ENCODE measurements at regions not wholly inside any gene's neighbourhood (a gene's known extent, or its start where the extent isn't known, plus 50 kb on each side); places are given as distances from the start of the nearest gene placed in this dataset.

DNA sequence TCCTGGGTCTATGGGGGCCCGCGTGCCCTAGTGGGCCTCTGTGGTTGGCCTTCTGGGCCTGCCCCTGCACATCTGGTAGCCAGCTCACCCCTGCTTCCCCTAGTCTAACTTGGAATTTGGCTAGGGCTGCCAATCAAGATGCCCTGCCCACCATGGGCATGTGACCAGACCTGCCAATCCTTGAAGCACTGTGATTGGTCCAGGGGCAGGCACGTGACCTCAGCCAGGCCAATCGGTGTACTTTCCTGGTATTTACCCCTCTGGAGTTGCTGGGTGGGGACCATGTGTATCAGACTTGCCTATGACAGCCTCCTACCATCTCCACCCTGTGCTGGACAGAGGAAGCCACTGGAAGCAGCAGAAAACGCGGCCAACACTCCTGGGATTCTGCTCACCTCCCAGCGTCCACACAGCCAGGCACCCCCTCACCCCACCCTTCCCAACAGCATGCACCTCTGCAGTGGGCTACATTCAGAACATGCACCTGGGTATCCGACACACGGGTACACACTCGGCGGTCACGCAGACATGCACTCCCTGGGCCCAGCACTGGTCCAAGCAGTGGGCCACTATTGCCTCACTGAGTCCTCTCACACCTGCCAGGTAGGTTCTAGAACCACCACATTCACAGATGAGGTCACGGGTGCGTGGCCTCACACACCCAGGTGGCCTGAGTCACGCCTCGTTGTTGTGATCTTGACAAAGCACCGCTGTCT is 96.9 kb downstream of the RBFOX3 start:
- no peaks in the 10 kb centered on the region for H3K4me1 Mint-ChIP-seq
- no peaks in the 10 kb centered on the region for H3K36me3 Mint-ChIP-seq
- H3K27me3 Mint-ChIP-seq, result peaks cover 8 to 35% (median 27%) of the 10 kb centered on the region in 5 donors
- no peak overlapping the region for H3K27ac Mint-ChIP-seq
- DNase-seq (no peak), ATAC-seq (no peak)
- H3K9me3 Mint-ChIP-seq, result peaks cover 0 to 5% (median 0%) of the 10 kb centered on the region in 9 donors
- H3K4me3 Mint-ChIP-seq, result no peak overlapping the region
- POLR2A ChIA-PET, result interaction anchor here (0.5 kb wide), 1 partner anchor 9 kb away, joined by 4 read pairs; no protein-coding TSS in a partner anchor

- Mint-ChIP-seq H3K4me1 (no peaks in the 10 kb centered on the region), H3K9me3 (peaks cover 0 to 5% (median 0%) of the 10 kb centered on the region in 9 donors), H3K27ac (no peak overlapping the region), H3K27me3 (peaks cover 8 to 28% (median 22%) of the 10 kb centered on the region in 5 donors), H3K36me3 (no peaks in the 10 kb centered on the region), H3K4me3 (no peak overlapping the region)
- DNase-seq (no peak), ATAC-seq (no peak)
- POLR2A ChIA-PET, result interaction anchor here (0.5 kb wide), 1 partner anchor 10 kb away, joined by 4 read pairs; no protein-coding TSS in a partner anchor
Measured at GRCh38 chr17:79513206-79513605, 97.6 kb downstream of the RBFOX3 start.

- Mint-ChIP-seq H3K4me3 (no peak overlapping the region), H3K27ac (no peak overlapping the region), H3K4me1 (no peaks in the 10 kb centered on the region), H3K9me3 (peaks cover 0 to 5% (median 0%) of the 10 kb centered on the region in 9 donors), H3K36me3 (no peaks in the 10 kb centered on the region), H3K27me3 (peaks cover 3 to 20% (median 11%) of the 10 kb centered on the region in 5 donors)
- no peak for DNase-seq
- ATAC-seq, result no peak
- POLR2A ChIA-PET, result no interaction called here
Measured at GRCh38 chr17:79511471-79511870, 99.4 kb downstream of the RBFOX3 start.

DNA sequence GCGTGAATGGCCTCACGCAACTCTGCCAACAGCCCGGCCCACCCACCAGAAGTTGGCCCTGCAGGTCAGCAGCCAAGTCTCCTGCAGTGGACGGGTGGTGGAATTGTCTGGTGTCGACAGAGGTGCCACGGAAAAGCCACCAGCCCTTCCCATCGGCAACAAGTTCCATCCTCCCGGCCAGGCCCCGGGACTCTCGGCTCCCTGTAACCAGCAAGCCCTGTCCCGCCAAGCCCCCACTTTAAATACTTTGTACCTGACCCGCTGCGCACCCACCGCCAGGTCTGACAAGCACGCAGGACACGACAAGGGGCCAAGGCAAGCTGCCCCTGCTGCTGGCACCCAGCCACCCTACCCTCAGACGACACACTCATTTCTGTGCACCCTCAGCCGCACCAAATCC is 100.8 kb downstream of the RBFOX3 start:
- Mint-ChIP-seq H3K4me1 (no peaks in the 10 kb centered on the region), H3K9me3 (peaks cover 0 to 5% (median 0%) of the 10 kb centered on the region in 9 donors), H3K4me3 (no peak overlapping the region), H3K27ac (no peak overlapping the region), H3K27me3 (peaks cover 0 to 20% (median 7%) of the 10 kb centered on the region in 5 donors), H3K36me3 (no peaks in the 10 kb centered on the region)
- no peak for DNase-seq
- no peak for ATAC-seq
- POLR2A ChIA-PET, result no interaction called here

GRCh38 chr17:79509490-79509889 is 101.4 kb downstream of the RBFOX3 start:
- no peak overlapping the region for H3K27ac Mint-ChIP-seq
- no peaks in the 10 kb centered on the region for H3K36me3 Mint-ChIP-seq
- ATAC-seq (no peak), DNase-seq (no peak)
- peaks cover 0 to 24% (median 13%) of the 10 kb centered on the region in 5 donors for H3K27me3 Mint-ChIP-seq
- H3K4me3 Mint-ChIP-seq, result no peak overlapping the region
- POLR2A ChIA-PET, result no interaction called here
- H3K9me3 Mint-ChIP-seq, result peaks cover 0 to 5% (median 0%) of the 10 kb centered on the region in 9 donors
- no peaks in the 10 kb centered on the region for H3K4me1 Mint-ChIP-seq

- ATAC-seq, result no peak
- POLR2A ChIA-PET, result no interaction called here
- H3K4me1 Mint-ChIP-seq, result no peaks in the 10 kb centered on the region
- H3K36me3 Mint-ChIP-seq, result no peaks in the 10 kb centered on the region
- H3K27me3 Mint-ChIP-seq, result peaks cover 0 to 28% (median 13%) of the 10 kb centered on the region in 5 donors
- H3K4me3 Mint-ChIP-seq, result no peak overlapping the region
- H3K9me3 Mint-ChIP-seq, result peaks cover 0 to 5% (median 0%) of the 10 kb centered on the region in 9 donors
- no peak for DNase-seq
- H3K27ac Mint-ChIP-seq, result no peak overlapping the region
Measured at GRCh38 chr17:79509008-79509407, 101.8 kb downstream of the RBFOX3 start.

- ATAC-seq (no peak), DNase-seq (no peak)
- Mint-ChIP-seq H3K4me1 (no peaks in the 10 kb centered on the region), H3K27ac (no peak overlapping the region), H3K4me3 (no peak overlapping the region), H3K9me3 (peaks cover 0 to 5% (median 0%) of the 10 kb centered on the region in 9 donors), H3K36me3 (no peaks in the 10 kb centered on the region), H3K27me3 (peaks cover 0 to 28% (median 13%) of the 10 kb centered on the region in 5 donors)
- POLR2A ChIA-PET, result no interaction called here
Measured at GRCh38 chr17:79508291-79508716, 102.5 kb downstream of the RBFOX3 start.

GRCh38 chr17:79506955-79507354 is 103.9 kb downstream of the RBFOX3 start:
- Mint-ChIP-seq H3K27me3 (peaks cover 2 to 30% (median 23%) of the 10 kb centered on the region in 5 donors), H3K4me3 (no peak overlapping the region), H3K4me1 (no peaks in the 10 kb centered on the region), H3K36me3 (no peaks in the 10 kb centered on the region), H3K27ac (no peak overlapping the region), H3K9me3 (peaks cover 0 to 5% (median 0%) of the 10 kb centered on the region in 9 donors)
- POLR2A ChIA-PET, result no interaction called here
- no peak for DNase-seq
- ATAC-seq, result no peak

- Mint-ChIP-seq H3K27ac (no peak overlapping the region), H3K4me1 (no peaks in the 10 kb centered on the region), H3K27me3 (peaks cover 5 to 35% (median 28%) of the 10 kb centered on the region in 5 donors), H3K36me3 (no peaks in the 10 kb centered on the region), H3K9me3 (peaks cover 0 to 3% (median 0%) of the 10 kb centered on the region in 9 donors), H3K4me3 (no peak overlapping the region)
- POLR2A ChIA-PET, result no interaction called here
- DNase-seq (no peak), ATAC-seq (no peak)
Measured at GRCh38 chr17:79506150-79506870, 104.5 kb downstream of the RBFOX3 start.

- no peaks in the 10 kb centered on the region for H3K4me1 Mint-ChIP-seq
- peaks cover 5 to 36% (median 28%) of the 10 kb centered on the region in 5 donors for H3K27me3 Mint-ChIP-seq
- H3K36me3 Mint-ChIP-seq, result no peaks in the 10 kb centered on the region
- POLR2A ChIA-PET, result no interaction called here
- H3K27ac Mint-ChIP-seq, result no peak overlapping the region
- no peak overlapping the region for H3K4me3 Mint-ChIP-seq
- no peak for ATAC-seq
- H3K9me3 Mint-ChIP-seq, result no peaks in the 10 kb centered on the region
- no peak for DNase-seq
Measured at GRCh38 chr17:79505199-79505598, 105.7 kb downstream of the RBFOX3 start.

GRCh38 chr17:79504181-79504605 is 106.7 kb downstream of the RBFOX3 start:
- DNase-seq (no peak), ATAC-seq (no peak)
- H3K4me1 Mint-ChIP-seq, result no peaks in the 10 kb centered on the region
- H3K9me3 Mint-ChIP-seq, result peaks cover 0 to 6% (median 0%) of the 10 kb centered on the region in 9 donors
- POLR2A ChIA-PET, result no interaction called here
- no peak overlapping the region for H3K4me3 Mint-ChIP-seq
- peaks cover 5 to 43% (median 30%) of the 10 kb centered on the region in 5 donors for H3K27me3 Mint-ChIP-seq
- no peaks in the 10 kb centered on the region for H3K36me3 Mint-ChIP-seq
- no peak overlapping the region for H3K27ac Mint-ChIP-seq

DNA sequence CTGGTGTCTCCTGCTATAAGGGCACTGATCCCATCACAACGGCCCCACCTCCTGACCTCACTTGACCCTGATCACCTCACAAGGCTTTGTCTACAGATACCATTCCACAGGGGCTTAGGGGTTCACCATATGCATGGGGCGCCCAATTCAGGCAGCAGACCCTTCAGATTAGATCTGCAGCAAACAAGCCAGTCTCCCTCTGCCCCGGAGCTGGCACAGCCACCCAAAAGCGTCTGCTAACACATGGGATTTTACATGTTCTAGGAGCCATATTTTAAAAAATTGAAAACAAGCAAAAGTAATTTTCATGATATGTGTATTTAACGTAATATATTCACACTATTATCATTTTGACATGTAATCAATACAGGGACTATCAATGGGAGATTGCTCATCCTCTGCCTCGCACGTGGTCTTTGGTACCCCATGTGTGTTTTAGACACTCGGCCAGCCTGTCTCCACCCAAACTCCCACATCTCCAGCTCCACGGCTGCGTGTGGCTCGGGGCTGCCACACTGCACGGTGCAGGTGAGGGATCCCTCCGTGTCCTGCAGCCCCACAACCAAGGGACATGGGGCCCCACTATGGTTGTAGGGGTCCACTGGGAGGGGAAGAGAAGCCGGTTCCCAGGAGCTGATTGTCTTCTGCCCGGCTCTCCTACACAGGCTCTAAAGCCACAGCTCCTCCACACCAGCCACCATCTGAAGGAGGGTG is 107.6 kb downstream of the RBFOX3 start:
- no peak overlapping the region for H3K4me3 Mint-ChIP-seq
- H3K27me3 Mint-ChIP-seq, result peaks cover 7 to 43% (median 30%) of the 10 kb centered on the region in 5 donors

DNA sequence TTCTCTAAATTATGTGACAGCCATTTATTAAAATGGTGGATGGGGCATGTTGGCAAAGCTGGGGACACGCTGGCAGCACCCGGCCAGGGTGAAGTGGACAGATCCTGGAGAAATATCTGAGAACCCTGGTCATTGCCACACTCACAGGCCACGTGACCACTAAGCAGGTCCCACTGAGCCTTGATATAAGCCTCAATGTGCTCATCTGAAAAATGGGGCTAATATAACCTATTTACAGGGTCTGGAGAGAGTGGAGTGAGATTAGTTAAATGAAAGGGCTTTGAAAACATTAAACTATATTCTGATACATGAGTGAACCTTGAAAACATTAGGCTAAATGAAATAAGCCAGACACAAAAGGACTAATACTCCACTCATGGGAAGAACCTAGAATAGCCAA is 108.9 kb downstream of the RBFOX3 start:
- Mint-ChIP-seq H3K27ac (no peak overlapping the region), H3K36me3 (no peaks in the 10 kb centered on the region), H3K4me1 (no peaks in the 10 kb centered on the region), H3K27me3 (peaks cover 7 to 43% (median 30%) of the 10 kb centered on the region in 5 donors), H3K9me3 (peaks cover 0 to 7% (median 0%) of the 10 kb centered on the region in 9 donors), H3K4me3 (no peak overlapping the region)
- POLR2A ChIA-PET, result no interaction called here
- ATAC-seq, result no peak
- DNase-seq, result no peak

More for the DNA sequence above, 107.6 kb downstream of the RBFOX3 start:
- DNase-seq (no peak), ATAC-seq (no peak)
- POLR2A ChIA-PET, result no interaction called here
- Mint-ChIP-seq H3K27ac (no peak overlapping the region), H3K4me1 (no peaks in the 10 kb centered on the region), H3K9me3 (peaks cover 0 to 7% (median 0%) of the 10 kb centered on the region in 9 donors), H3K36me3 (no peaks in the 10 kb centered on the region)

Data from naive thymus-derived CD8-positive, alpha-beta T cell (primary cell).